HUES6 (cell line): ENCODE measurements at regions not wholly inside any gene's neighbourhood (a gene's known extent, or its start where the extent isn't known, plus 50 kb on each side); places are given as distances from the start of the nearest gene placed in this dataset.

Experiments
- H3K27ac ChIP-seq: 2 replicates; pipeline ENCODE4 v1.7.0; 2013; ENCODE audit warnings: low read depth, mild to moderate bottlenecking, low read length, inconsistent platforms
- H3K27me3 ChIP-seq: 2 replicates; pipeline ENCODE4 v1.6.1; 2013; ENCODE audit warnings: low read length; ENCODE audit not compliant: control insufficient read depth, insufficient read depth
- H3K36me3 ChIP-seq: 2 replicates; pipeline ENCODE4 v1.6.1; 2013; ENCODE audit warnings: low read length; ENCODE audit not compliant: control insufficient read depth, insufficient read depth
- H3K4me1 ChIP-seq: 2 replicates; pipeline ENCODE4 v1.6.1; 2013; ENCODE audit warnings: low read length; ENCODE audit not compliant: control insufficient read depth, insufficient read depth
- H3K4me3 ChIP-seq: 2 replicates; pipeline ENCODE4 v1.5.1; 2013; ENCODE audit warnings: low read depth, low read length
- H3K9ac ChIP-seq: one replicate; pipeline ENCODE4 v1.6.1; 2013; ENCODE audit warnings: mild to moderate bottlenecking, low read length
- H3K9me3 ChIP-seq: 2 replicates; pipeline ENCODE4 v1.6.1; 2013; ENCODE audit warnings: low read depth, low read length; ENCODE audit not compliant: control insufficient read depth, insufficient read depth

DNA sequence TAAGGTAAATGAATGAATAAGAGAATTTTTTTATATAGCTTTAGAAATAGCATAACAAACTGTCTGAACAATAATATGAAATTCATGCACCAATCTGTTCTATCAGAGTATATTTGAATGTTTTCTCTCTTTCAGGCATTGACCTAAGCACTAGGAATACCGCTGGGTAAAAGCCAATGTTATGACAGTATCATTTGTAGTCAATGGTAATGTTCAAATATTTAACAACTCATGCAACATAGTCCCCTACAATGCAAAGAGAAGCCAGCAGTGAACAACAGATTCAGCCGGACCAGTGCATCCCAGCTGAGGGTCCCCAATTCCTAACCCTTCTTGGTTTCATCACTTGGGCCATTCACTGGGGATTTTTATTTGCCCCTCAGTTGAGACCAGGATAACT lies 52.6 kb upstream of the MYCBP2 start:
- Histone ChIP-seq H3K36me3 (no peaks in the 10 kb centered on the region), H3K9ac (no peak overlapping the region), H3K9me3 (no peaks in the 10 kb centered on the region), H3K27ac (no peak overlapping the region), H3K4me1 (peaks cover 15% of the 10 kb centered on the region), H3K27me3 (no peaks in the 10 kb centered on the region), H3K4me3 (no peak overlapping the region)

DNA sequence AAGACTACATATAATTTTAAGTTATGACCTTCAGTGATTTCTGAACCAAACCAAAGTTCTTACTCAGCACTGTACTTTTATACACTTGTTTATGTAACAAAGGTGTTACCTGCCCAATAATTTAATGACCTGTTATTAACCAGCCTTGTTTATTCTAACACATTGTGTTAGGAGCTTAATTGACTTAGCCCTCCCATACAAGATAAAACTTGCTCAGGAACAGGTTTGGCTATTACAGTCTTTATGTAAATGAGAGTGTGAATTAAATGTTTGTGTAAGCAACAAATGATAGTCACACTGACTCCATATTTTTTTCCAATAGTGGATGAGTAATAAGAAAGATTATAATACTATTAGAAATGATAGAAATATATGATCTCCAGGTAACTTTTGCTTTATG lies 51.8 kb upstream of the MYCBP2 start:
- Histone ChIP-seq H3K36me3 (no peaks in the 10 kb centered on the region), H3K27ac (no peak overlapping the region), H3K9ac (no peak overlapping the region), H3K9me3 (no peaks in the 10 kb centered on the region), H3K4me3 (no peak overlapping the region), H3K27me3 (no peaks in the 10 kb centered on the region), H3K4me1 (peaks cover 20% of the 10 kb centered on the region)

DNA sequence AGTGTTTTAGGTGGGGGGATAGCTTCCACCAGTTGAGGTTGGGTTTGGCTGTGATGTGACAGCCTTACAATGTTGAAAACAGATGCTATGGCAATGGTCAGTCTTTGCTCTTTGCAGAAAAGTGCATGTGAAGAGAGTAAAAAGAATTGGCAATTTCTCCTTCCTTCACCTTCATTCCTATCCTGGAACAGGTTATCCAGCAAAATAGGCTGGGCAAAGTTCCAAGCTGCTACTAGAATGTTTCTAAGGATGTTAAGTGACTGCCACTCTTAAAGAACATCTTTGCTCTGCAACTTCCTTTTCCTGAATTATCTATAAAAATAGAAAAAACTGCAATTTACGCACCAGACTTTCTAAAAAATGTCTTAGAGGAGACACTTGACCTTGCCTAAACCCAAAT lies 50.1 kb upstream of the MYCBP2 start:
- no peaks in the 10 kb centered on the region for H3K36me3 ChIP-seq
- H3K9ac ChIP-seq: no peak overlapping the region
- no peak overlapping the region for H3K4me3 ChIP-seq

More for the DNA sequence above, 50.1 kb upstream of the MYCBP2 start:
- Histone ChIP-seq H3K27ac (no peak overlapping the region), H3K27me3 (no peaks in the 10 kb centered on the region), H3K9me3 (no peaks in the 10 kb centered on the region), H3K4me1 (peaks cover 22% of the 10 kb centered on the region)
